ENCODE measurements at regions not wholly inside any gene's neighbourhood (a gene's known extent, or its start where the extent isn't known, plus 50 kb on each side); places are given as distances from the start of the nearest gene placed in this dataset.
"Not testable (repeated sequence)": the region's sequence is repeated elsewhere in the genome, so short reads cannot be mapped to it uniquely, and the experiment has no call there.

DNA sequence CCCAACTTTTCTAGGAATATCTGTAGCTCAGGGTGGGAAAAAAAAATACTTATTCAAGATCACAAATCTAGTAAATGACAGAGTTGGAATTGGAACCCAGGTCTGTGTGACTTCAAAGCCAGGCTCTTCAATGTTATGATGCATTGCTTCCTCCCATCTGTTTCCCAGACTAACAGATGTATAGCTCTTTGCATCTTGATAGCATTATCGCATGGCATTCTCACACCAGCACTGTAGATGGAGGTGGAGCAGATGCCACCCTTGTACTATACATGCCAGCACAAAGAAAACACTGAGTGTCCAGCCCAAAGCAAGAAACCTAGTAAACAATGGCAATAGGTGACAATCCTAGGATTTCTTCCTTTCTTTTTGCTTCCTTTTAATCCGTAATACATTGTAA, 497.3 kb downstream of the NEBL start:
- no peak for DNase-seq

DNA sequence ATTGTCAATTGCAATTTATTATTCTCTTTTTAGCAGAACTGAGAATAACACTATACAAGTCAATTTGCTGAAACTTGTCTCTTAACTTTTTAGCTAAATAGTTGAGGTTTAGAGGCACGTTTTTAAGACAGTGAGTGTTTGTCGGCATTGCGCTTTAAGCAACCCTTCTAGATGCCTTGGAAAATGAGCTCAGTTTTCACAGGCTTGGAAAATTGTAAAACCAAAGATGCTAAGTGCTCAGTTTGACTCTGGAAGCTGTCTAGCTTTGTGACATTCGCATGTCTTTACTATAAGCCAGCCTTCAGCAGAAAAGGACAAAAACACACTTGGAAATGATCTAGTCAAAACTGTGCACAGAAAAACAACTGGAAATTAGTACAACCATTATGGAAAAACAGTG, 500.4 kb downstream of the NEBL start:
- DNase-seq = no peak

DNA sequence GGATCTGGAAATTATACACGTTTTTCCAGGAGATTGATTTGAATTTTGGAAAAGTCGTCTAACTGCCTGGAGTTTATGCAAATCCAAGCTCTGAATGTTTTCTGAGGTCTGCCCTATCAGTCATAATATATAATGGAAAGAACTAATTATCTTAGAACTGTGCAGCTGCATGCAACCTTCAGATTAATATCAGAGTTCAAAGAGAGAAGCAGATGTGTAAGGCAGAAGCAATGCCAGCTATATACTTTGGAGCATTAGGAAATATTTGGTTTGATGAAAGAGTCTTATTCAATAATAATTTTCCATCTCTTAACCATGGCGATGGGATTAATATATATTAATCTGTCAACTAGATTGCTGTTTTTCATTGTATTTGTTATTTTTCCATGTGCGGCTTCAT, 500.9 kb downstream of the NEBL start:
- DNase-seq = no peak

DNA sequence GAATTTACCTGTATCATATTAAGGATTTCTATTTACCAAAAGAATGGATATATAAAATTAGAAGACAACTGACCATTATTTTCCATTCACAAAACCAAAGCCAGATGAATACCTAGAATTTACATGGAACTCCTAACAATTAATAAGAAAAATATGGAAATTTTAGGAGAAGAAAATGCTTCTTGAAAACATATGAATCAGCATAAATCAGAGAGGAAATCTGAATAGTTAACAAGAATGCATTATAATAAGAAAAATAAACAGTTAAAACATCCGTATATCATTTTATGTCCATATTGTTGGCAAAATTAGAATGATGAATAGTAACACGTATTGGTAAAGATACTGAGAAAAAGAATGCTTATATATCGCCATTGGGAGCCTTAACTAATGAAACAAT, 505.5 kb downstream of the NEBL start:
- DNase-seq = no peak

DNA sequence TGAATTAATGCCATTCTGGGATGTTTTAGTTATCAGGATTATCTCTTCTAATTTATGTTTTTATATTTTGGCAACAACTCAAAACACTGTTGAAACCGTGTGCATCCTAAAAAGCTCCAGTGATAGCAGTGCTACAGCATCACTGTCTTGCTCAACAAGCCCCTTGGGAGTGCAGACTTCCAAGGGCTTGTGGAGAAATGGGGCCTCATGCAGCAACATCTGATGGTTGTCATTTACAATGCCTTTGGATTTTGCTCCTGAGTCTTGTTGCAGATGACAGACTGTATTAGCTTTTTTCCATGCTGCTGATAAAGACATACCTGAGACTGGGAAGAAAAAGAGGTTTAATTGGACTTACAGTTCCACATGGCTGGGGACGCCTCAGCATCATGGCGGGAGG, 515.4 kb downstream of the NEBL start:
- no peak for DNase-seq

DNA sequence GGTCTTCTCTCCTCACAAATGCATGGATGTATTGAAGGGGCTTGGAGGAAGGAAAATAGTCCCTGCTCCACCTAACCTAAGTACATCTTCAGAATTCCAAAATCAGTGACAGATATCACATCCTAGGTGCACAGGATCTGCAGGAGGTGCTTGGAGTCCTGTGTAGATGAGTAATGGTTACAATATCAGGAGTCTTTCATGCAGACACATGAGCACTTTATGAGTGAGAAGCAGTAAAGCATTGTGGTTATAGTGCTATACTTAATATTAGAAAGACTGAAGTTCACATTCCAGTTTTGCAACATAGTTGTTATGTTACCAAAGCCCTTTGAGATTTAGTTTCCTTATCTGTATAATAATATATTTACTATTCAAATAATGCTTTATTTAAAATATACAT, 516.7 kb downstream of the NEBL start:
- DNase-seq = no peak

DNA sequence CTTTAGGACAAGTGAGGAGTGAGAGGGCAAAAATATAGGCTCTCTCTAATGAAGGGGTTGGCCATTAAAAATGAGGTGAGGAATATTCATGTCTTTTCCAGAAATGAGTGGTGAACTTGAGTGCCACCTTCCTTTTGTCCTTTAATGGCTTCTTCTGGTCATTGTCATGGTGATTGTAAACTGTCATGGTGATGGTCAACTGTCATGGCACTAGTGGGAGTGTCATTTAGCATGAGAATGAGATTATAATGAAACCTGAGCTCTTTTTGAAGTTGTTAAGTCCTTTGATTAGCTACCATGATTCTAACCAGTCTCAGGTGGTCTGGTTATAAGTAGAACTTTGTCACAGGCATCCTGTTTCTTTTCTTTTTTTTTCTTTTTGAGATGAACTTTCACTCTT, 524.4 kb downstream of the NEBL start:
- DNase-seq = no peak

DNA sequence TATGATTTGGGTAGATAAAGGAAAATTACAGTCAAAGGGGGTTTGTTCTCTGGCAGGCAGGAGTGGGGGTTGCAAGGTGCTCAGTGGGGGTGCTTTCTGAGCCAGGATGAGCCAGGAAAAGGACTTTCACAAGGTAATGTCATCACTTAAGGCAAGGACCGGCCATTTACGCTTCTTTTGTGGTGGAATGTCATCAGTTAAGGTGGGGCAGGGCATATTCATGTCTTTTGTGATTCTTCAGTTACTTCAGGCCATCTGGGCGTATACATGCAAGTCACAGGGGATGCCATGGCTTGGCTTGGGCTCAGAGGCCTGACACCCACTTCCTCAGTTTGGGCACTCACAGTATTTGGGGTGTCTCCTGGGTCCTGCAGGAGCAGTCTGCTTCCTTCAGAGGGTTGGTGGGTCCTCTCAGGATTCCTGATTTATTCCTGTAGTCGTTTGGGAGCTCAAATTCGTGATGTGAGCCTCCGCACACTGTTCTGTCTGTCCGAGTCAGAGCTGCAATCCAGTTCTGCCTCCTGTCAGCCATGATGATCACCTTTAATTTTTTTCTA, 526.1 kb downstream of the NEBL start:
- not testable (repeated sequence) for DNase-seq

DNA sequence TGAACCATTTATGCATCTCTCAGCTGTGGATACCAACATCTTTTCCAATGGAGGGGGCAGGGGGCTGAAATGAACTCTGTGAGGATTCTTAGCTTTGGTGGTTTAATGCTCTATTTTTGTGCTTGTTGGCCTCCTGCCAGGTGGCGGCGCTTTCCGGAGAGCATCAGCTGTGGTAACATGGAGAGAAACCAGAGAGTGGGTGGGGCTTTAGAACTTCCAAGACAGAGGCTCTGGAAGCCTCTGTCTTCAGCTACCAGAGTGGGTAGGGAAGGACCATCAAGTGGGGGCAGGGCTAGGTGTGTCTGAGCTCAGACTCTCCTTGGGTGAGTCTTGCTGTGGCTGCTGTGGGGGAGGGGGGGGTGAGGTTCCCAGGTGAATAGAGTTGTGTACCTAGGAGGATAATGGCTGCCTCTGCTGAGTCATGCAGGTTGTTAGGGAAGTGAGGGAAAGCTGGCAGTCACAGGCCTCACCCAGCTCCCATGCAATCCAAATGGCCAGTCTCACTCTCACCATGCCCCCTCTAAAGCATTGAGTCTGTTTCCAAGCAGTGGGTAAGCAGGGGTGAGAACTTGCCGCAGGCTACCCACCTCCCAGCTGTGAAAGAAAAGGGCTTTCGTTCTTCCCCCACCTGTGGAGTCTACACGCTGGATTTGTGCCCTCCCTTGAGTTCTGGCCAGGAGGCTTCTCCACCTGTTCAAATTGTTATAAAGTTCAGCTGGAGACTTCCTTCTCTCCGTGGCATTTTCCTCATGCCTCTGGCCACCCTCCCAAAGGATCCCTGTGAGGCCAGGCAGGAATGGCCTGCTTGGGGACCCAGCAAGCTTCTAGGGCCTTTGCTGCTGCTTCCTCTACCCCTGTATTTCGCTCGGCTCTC, 527.0 kb downstream of the NEBL start:
- no peak for DNase-seq

DNA sequence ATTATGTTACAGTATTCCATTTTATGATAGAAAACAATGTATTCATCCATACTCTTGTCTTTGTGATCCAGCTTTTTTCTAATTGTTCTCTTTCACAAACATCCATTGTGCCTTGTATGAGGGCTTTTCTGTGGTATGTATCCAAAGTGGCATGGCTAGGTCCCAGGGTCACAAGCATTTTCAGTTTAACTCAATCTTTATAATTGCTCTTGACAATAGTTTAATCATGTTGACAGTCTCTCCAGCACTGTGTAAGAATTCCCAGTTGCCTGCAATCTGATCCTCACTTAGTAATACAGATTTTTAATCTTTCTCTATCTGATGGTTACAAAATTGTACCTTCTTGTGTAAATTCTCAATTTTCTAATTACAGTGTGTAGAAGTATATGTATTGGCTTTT, 533.4 kb downstream of the NEBL start:
- DNase-seq = no peak

DNA sequence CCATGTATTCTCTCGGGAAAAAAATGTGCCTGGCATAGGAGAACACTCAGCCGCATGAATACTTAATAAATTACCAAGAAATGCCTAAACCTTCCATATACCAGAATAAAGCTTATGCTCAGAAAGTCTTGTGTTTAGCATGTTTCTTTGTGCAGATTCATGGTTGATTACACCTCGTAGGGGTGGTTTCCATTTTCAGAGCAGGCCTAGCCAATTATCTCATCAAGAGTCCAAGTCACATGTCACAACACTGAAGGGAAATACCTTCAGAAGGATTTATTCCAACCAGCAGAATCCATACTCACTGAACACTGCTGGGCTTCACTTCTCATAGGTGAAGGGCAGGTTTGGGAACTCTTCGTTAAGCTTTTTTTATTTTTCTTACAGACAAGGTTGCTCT, 539.7 kb downstream of the PLXDC2 start:
- no peak for DNase-seq

DNA sequence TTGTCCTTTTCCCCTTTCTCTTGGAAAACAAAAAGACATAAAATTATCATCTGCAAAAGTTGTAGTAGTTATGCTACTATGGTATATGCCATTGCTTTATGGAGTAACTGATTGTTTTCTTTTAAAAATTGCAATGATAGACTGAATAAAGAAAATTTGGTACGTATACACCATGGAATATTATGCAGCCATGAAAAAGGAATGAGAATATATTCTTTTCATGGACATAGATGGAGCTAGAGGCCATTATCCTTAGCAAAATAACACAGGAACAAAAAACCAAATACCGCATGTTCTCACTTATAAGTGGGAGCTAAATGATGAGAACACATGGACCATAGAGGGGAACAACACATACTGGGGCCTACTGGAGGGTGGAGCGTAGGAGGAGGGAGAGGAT, 538.8 kb downstream of the PLXDC2 start:
- DNase-seq = no peak

DNA sequence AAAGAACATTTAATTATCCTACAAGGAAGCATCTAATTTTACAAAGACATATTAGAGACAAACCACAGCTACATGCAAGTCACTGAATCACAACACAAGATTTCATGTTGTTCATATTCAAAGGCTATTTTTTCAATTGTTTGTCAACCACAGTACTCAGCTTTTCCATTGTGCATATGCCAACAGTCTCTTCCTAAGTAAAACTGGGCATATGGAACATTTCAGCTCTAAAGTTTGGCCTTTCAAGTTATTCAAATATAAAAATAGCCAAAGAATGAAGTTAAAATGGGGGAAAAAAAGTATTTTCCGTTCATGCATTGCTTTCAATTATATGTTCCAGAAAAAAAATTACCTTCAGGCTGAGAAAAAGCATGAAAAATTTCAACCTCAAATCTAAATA, 537.9 kb downstream of the PLXDC2 start:
- DNase-seq = no peak

DNA sequence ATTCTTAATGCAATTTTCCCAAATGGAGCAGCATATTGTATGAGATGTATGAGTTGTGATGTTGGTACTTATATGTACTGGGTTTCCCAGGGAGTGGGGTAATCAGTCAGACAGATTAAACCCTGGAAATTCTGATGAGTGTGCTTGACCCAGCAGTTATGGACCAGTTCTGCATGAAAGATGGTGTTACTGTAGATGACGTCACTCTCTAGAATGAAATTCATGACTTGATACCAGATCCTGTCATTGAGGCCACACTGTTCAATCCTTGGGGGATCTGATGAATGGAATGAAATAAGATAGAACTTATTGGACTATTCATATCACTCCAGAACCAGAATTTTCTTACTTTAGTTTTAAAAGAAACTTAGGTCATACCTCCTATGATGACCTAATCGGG, 534.3 kb downstream of the PLXDC2 start:
- no peak for DNase-seq

DNA sequence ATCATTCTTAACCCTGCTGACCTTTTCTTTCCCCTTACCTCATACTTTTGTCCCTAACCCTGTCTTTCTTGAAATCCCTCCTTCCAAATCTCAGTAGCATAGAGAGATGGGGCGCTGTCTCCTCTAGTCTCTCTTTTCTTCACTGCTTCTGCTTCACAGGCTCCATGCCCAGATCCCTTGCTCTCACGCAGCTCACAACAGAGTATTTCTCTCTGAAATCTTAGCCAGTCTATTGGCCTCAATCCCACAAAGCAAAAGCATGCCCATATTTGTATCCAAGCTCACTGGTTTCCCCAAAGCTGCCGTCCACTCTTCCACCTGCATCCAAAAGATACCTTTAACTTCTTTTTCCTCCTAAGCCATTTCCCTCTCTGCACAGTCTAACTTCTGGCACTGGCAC, 526.8 kb downstream of the PLXDC2 start:
- DNase-seq = no peak
